T-helper 2 cell (primary cell): ENCODE measurements at regions not wholly inside any gene's neighbourhood (a gene's known extent, or its start where the extent isn't known, plus 50 kb on each side); places are given as distances from the start of the nearest gene placed in this dataset.

Experiments used
- DNase-seq, 5 experiments: peaks; one replicate each; pipeline versions ENCODE4 v3.0.0 to v3.0.0-alpha.2; 2012 to 2022

DNA sequence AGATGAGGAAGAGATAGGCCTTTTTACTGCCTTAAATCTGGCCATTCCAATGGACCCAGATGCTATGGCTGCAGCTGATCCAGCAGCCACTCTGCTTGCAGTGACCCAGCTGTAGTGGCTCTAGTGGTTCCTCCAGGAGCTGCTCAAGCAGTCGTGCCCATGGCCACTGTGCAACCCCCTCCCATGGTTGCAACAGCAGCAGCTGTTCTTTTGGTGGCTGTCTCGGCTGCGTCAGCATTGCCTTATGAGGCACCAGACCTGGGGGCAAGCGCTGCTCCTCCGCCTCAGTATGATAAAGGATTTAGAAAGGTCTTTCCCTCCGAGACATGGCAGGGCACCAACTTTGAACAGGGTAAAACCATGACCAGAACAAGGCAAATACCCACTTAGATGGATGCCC, 384.9 kb upstream of the DCC start:
- DNase-seq: no peak

DNA sequence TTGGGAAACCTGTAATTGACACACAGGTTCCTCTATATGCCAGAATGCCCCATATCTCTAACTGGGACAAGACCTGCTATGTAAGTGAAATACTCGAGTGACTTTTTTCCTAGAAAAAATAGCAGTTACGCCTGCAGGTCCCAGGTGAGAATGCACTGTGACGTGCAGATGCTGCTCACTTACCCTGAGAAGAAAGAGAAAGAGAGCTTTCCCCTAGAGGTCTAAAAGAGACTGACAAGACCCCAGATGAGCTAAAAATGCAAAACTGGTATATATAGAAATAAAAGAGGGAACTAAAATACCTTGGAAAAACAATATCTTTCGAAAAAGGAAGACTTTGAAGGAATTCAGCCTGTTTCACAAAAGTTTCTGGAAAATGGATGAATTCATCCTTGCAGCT, 383.0 kb upstream of the DCC start:
- DNase-seq: no peak

DNA sequence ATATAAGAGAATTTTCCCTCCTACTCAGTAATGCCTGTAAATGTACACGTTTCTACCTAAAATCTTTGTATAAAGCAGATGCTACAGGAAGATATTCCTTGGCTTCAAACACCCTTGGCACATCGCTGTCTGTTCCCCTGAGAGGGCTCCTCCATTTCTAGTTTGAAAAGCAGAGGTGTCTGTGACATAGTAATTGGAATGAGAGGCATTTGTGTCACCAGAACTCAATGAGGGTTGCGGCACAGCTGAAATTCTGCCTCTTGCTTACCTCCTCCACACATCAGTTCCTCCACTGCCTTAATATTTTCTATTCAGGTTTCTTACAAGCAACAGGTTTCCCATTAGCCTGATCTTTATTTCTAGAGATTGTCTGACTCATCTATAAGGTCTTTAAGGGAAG, 359.9 kb upstream of the DCC start:
- DNase-seq: no peak

DNA sequence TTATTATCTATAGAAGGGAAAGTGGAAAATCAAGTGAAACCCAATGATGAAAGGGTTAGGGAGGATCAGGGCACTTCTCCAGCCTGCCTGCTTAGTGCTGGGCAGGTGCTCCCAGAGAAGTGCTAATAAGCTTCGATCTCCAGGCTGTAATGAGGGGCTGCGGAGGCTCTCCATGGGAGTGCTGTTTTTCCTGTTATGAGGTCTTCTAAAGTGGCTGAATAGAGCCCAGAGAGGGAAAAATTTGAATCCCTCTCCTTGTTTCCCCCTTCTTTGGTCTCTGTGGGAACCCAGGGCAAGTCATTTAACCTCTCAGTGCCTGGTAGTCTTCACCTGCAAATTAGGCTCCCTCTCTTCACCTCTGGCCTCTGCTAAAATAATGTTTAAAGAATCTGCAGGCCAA, 351.7 kb upstream of the DCC start:
- DNase-seq: no peak

DNA sequence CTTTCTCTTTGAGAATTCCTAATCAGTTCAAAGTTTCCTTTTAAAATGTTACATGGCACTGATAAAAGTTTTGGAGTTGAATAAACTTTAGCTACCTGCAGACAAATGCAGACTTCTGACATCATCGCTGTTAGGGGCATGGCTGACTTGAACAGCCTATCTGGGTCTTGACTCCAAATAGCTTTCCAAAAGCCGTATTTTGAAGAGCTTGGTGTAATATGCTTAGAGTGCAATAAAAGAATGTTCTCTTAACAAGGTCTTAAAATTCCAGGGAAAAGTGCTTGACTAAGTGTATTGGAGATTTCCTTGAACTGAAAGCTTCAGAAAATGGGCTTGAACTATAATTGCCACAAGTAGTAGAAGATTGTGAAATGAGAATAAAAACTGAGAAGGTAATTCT, 342.9 kb upstream of the DCC start:
- DNase-seq: no peak

DNA sequence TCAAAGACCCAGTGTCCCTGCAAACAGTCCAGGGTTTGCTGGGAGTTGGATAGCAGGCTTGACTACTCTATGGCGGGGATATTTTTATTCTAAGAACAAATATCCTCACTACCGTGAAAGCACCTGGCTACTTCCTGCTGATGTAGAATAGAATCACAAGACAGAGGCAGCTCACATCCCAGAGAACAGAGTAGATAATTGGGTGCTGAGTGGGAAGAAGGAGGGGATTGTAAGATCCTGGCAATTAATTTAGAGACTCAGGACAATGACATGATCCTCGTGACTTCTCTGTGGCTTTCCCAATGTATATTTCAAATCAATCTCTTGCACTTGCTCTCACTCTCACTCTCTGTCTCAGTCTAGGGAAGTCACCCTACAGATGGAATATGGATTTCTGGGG, 341.9 kb upstream of the DCC start:
- no peak for DNase-seq

DNA sequence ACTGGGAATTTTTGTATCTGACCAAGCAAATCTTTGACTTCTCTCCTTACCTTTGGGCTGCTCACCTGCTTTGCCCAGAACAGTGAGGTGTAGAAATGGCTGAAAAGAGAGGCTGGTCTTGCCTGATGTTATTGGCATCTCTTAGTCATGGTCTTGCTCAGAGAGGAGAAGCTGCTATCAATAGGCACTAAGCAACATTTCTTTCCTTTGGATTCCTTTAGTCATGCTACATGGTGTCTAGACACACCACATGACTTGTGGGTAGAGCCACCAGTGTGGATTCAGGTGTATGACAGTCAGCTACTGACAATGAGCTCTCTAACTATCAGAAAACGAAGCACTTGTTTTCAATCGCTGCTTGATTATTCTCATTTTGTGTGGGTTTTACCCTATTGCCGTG, 341.3 kb upstream of the DCC start:
- DNase-seq: no peak

DNA sequence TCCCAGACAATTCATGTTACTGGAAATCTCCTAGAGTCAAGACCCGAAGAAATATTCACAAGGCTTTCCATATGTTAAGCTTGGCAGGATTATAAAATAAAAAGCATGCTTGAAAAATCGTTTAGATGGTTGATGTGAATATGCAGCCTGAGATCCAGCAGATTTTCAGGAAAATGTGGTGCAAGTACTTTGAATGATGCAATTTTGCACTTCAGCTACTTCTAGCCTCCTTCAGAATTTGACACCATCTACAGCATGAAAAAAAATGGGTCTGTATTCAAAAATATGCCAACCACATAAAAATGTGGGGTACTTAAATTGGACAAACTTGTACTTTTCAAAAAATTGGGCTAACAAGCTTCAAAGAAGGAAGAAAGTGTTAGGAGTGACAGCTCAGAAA, 340.6 kb upstream of the DCC start:
- no peak for DNase-seq

DNA sequence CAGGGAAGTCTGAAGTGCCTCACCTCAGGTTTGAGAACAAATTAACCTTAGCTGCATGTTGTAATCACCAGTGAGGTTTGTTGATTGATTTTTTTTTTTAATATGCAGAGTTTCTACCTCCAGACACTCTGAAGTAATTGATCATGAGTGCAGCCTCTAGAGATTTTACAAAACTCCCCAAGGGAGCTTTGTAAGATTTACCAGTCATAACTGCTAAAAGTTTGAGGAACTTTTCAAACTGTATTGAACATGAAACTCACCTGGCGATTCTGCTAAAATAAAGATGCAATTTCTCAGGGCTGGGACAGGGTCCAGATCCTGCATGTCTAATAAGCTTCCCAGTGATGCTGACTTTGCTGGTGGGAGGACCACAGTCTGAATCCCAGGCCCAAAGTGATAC, 339.6 kb upstream of the DCC start:
- DNase-seq: no peak

DNA sequence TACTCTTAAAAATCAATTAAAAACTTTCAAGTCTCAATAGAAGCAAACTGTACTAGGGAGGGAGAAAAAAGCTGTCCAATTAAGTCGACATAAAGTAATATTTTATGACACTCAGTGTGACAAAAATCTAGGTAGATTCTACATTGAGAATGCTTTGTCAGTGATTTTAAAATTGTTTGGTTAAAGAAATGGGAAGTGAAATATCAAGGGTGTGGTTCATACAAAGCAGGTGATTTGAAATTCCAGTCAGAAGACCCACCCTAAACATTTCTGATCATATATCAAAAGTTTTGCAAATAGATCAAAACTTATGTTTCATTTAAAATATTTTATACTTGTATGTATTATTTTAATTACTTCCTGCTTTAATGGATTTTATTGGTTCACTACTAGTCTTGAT, 338.9 kb upstream of the DCC start:
- DNase-seq: no peak

DNA sequence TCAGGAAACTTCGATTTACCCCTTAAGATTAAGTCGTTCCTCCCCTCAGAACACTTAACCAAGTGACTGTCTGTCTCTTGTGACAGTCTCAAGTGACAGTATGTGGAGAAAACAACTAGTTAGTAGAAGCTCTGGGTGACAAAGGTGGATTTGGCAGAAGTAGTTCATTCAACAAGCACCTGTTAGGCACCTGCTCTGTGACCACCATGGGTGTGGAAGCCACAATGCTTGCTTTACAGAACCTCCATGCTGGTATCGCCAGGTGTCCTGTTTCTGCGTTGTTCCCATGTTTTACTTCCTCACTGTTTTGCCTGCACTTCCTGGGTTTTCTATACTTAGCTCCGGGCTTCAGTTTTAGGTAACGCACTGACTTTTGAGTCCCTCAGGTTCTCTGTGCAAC, 337.4 kb upstream of the DCC start:
- DNase-seq: no peak

DNA sequence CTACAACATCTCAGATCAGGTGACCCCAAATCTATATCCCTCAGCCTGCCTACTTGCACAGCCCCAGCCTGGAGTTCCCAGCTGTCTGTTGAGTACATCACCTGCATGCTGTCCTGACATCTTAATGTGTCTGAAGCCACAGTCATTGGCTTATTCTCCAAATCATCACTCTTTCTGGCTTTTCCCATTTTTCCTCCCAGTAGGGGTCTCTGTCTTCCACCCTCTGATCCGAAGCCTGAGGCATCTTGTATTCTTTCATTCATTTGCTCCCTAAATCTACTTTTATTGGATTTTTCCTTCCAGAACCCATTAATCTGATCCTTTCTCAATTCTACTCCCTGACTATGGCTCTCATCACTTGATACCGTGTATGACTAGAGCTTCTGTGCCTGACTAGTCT, 332.9 kb upstream of the DCC start:
- no peak for DNase-seq

DNA sequence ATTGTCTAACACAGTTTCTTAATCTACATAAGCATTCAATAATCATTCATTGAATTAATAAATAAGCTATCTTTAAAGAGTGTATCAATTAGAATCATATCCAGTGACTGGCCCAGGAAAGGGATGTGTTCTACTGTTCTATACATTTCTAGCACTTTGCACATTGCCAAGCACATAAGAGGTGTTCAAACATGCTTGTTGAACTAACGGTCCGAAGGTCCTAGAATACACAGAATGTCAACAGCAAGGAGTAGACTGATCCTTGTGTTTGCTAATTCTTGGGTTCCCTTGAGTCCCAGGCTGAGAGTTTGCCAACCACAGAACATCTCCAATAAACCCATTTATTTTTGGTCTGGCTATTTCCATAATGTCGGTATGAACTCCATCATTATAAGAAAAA, 331.7 kb upstream of the DCC start:
- DNase-seq: no peak

DNA sequence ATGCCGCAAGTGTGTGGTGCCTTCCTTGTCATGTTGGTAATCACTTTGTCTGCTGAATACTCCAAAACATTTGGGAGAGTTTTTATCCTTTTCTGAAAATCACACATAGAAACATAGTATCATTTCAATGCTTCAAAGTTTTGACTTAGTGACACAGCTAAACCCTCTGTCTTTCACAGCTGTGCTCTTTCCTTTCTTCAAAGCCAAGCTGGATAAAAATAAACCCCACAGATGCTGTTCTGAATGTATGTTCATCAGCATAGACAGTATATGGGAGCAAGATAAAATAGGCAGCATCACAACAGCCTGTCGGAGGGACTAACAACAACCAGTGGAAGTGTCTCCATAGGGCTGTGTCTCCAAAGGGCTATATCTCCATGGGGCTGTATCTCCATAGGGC, 331.3 kb upstream of the DCC start:
- DNase-seq: no peak

DNA sequence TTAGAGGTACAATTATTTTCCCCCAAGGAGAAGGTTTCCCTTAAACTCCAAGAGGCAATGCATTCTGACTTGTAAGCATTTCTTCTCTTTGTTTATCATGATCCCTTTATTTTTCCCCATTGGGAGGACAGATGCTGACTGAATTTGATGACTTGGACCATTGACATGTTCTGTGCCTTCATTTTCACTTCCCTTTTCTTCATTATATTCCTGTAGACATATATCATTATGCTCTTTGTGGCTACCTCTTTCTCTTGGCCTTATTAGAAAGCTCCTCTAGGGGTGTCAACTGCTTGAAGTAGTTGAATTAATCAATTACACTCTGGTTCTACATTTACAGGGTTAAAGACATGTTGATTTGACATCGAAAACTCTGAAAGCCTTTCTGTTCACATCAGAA, 330.0 kb upstream of the DCC start:
- no peak for DNase-seq

DNA sequence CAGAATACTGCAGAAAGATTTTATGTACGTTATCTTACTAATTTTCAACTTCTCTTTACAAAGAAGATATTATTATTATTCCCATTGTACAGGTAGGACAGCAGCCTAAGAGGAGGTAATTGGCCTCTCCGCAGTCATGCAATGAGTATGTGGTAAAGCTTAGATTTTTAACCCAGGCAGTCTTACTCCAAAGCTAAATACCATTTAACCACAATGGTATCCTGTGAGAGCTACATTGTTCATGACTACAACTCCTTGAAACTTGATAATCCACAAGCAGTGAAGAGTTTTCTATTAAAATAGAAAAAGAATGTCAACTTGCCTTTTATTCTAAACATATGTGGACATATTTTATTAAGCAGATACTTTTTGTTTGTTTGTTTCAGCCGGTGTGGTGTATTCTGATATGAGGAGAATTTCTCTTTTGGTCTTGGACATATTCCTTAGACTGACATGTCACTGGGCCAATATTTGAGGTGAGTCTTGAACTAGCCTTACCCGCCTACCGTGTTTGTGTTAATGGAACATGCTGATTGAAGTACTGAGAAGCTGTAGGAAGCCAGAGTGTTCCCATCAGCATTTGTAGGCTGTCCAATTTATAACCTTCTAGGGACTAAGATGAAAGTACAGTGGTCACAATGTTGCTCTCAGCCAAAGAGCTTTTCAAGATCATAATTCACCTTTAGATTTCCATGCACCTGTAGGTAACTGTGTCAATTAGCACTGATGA, 293.9 kb upstream of the DCC start:
- DNase-seq: no peak

DNA sequence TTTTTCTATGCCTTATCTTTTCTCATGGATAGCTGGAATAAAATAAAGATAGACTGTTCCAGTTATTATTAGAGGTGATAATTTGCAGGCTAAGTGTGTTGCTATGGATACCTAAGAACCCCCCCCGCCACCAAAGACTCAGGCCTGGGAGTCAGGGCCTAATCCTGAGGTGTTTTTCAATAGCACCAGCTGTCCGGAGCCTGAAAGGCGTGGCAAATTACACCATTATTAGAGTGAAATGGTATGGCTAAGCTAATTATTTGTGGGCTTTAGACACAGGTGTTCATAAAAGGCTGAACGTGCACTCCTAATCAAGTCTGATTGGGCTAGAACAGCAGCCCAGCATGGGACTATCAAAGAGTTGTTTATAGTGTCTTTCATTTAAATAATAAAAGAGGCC, 293.2 kb upstream of the DCC start:
- no peak for DNase-seq

DNA sequence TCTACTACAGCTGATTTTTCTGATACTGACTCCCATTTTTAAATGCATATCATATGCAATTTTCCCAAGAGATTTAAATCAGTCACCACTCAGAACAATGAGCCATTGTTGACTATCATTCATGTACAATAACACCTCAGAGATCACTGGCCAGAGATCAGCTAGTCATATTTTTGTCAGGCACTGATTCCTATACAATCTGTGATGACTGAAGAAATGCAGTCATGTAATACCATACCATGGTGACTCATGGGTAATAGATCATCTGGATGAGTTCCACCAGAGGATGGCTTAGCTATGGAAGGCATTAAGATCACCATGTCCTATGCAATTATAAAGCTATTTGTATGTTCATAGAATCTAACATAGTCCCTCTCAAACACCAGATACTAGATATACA, 285.7 kb upstream of the DCC start:
- DNase-seq: no peak

DNA sequence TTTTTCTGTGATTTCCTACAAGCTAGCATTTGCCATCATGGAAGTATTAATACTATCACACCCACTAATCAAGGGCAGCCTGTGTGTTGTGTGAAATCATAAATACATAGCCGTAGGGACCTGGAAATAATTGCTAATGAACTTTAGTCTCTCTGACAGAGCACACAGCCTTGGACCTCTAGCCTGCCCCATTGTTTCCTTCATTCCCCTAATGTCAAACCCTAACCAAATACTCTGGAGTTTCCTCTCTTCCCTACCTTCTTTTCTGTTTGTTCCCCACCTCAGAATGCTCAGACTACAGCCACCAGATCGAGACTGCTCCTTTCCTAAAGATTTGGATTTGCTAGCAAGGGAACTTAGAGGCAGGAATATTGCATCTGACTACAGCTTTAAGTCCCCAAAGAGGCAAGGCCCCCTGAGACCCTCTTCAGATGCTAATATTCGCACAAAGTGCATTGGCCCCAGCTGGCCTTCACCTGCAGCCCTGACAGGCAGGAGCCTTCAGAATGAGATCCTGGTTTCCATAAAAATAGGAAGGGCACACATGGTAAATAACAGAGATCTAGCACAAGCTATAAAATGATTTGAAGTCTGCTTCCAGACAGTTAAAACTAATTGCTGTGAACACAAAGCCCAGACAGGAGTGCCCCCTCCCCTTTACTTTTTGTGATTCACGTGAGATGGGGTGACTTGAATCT, 279.2 kb upstream of the DCC start:
- no peak for DNase-seq

DNA sequence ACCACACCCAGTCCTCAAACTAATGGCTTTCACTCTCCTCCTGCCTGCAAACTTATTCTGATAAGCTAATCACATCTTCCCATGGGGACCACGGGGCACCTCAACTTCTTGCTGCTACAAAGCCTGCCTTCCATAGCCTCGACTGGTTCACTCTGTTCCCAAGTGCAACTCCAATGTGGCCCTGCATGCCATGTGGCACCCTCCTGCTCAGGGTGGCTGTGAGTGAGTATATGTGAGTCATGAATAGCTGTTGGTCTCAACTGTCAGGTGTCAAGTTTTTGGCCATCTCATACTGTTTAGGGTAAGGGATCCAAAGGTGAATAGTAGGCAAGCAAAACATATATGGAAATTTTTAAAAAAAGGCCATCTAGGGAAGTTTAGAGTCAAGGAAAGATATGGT, 276.1 kb upstream of the DCC start:
- no peak for DNase-seq

DNA sequence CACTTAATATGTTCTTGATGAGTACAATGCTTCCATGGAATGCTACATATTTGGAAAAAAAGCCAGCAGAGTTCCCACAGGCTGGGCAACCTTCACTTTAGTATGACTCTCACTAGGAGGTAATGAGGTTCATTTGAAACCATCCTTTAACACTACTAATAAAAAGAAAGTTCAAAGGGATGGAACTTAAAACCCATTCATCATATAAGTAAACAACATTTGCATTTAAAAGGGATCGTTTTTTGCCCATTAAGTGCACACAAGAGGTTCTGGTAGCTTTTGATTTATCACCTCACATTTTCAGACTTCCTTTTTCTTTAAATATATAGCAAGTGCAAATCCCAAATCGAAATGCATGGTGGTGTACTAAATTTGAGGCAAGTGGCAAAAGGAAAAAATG, 270.8 kb upstream of the DCC start:
- DNase-seq: no peak

DNA sequence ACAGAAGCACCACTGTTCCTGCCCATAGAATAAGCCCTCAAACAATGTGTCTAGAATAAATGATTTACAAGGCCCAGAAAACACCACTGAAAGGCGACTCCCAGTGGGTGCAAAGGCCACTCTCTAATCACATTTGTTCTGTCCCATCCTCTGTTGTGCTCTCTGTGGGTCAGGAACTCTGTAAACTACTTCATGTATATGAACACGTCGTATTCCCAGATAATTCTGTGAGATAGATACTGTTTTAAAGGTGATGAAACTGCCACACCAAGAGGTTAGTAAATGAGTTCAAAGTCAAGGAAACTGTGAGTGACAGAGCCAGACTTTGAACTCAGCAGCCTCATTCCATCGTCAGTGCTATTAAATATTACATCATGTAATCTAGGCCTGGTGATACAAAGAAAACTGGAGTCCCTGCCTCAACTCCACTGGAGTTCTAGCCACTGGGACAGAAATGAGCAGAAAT, 269.7 kb upstream of the DCC start:
- DNase-seq: no peak

DNA sequence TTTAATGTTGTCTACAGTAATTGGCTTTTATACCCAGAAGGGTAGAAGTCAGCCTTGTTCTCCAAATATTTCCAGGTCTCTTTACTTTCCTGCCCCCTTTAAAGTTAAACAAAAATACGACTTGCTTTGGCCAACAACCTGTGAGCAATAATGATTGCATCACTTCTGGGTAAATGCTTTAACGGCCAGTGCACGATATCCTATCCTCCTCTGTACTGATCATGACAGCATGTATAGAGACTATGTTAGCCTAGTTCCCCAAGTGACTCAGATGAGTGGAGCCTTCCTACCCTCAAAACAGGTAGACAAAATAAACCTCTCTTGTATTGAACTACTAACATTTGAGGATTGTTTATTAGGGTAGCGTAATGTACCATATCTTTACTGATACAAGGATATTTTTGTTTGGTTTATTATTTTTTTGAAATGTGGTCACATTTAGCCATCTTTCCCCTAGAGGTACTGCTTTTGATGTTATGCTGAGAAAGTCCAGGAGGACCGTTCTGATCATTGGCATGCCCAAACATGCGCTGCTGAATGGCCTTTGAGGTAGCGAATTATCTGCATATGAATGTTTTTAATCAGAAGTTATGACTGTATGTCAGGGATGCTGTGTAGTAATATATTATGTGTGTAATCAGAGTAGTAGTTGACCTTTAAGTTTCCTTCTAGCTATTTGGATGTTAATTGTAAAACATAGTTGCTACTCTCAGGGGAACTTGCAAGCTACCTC, 262.6 kb upstream of the DCC start:
- no peak for DNase-seq

DNA sequence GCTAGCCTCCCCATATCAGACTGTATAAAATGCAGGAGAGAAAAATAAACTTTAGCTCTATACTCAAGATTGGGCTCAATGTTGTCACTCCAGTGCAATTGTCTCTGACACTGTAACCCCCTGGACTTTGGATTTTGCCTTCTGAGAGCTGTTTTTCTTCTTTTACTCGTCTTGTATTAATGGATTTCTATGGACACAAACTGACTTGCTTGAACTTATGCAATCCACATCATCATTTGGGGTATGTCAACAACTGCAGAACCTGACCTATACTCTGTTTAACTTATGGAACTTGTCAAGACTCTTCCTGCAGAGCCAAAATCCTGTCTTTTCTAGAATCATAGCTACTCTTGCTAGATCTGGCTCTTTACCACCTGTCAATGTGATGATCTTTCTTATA, 257.8 kb upstream of the DCC start:
- DNase-seq: no peak
